GM23338 (cell line): ENCODE measurements at regions not wholly inside any gene's neighbourhood (a gene's known extent, or its start where the extent isn't known, plus 50 kb on each side); places are given as distances from the start of the nearest gene placed in this dataset.

Experiments used
- CREB1 ChIP-seq: fragments of 250-450 bp; sonication (Bioruptor Pico); IDR thresholded peaks from 2 replicates; pipeline ENCODE4 v1.5.0; 2020; ENCODE audit warnings: low read depth, mild to moderate bottlenecking, moderate library complexity
- EZH2 ChIP-seq: fragments of 200-600 bp; sonication (generic); IDR thresholded peaks from one replicate; pipeline ENCODE4 v1.8.0; 2017; ENCODE audit warnings: antibody characterized with exemption, mild to moderate bottlenecking, low read depth; ENCODE audit not compliant: unreplicated experiment
- EZH2phosphoT487 ChIP-seq: fragments of 200-600 bp; sonication (generic); IDR thresholded peaks from one replicate; pipeline ENCODE4 v1.8.1; 2018; ENCODE audit warnings: antibody characterized with exemption; ENCODE audit not compliant: unreplicated experiment
- JUNB ChIP-seq: IDR thresholded peaks from one replicate; pipeline ENCODE4 v1.6.1; 2016; ENCODE audit warnings: antibody characterized with exemption; ENCODE audit not compliant: unreplicated experiment
- NANOG ChIP-seq: IDR thresholded peaks from 2 replicates; pipeline ENCODE4 v1.6.1; 2016; ENCODE audit warnings: antibody characterized with exemption, borderline replicate concordance
- POLR2AphosphoS5 ChIP-seq: IDR thresholded peaks from 2 replicates; pipeline ENCODE4 v1.6.1; 2016; ENCODE audit warnings: antibody characterized with exemption, low read depth
- REST ChIP-seq: IDR thresholded peaks from one replicate; pipeline ENCODE4 v1.6.1; 2018; ENCODE audit warnings: antibody characterized with exemption; ENCODE audit not compliant: unreplicated experiment
- STAT1 ChIP-seq: IDR thresholded peaks from one replicate; pipeline ENCODE4 v1.6.1; 2016; ENCODE audit warnings: antibody characterized with exemption; ENCODE audit not compliant: unreplicated experiment
- ZNF114 ChIP-seq: fragments of 250-450 bp; sonication (Bioruptor Pico); IDR thresholded peaks from 2 replicates; pipeline ENCODE4 v1.5.0; 2020; ENCODE audit warnings: mild to moderate bottlenecking, moderate library complexity
- ZNF462 ChIP-seq: fragments of 250-450 bp; sonication (Bioruptor Pico); IDR thresholded peaks from 2 replicates; pipeline ENCODE4 v1.5.0; 2020; ENCODE audit warnings: mild to moderate bottlenecking, moderate library complexity
- TF ChIP-seq, protein P1 (sequence below), 2 experiments: fragments of 200-600 bp in 1 of 2; sonication (generic) in 1 of 2; conservative IDR thresholded peaks; 2 replicates each; pipeline versions ENCODE4 v1.5.1 to v1.6.1; 2016 to 2017; ENCODE audit warnings: antibody characterized with exemption in 2 of 2, low read depth in 2 of 2, mild to moderate bottlenecking in 2 of 2, moderate library complexity in 1 of 2
- TF ChIP-seq, protein P2 (sequence below): IDR thresholded peaks from 2 replicates; pipeline ENCODE4 v1.6.1; 2016; ENCODE audit warnings: antibody characterized with exemption

GRCh38 chr2:16253291-16253690, 312.9 kb downstream of the MYCN start:
- TF ChIP-seq, protein P1, sequence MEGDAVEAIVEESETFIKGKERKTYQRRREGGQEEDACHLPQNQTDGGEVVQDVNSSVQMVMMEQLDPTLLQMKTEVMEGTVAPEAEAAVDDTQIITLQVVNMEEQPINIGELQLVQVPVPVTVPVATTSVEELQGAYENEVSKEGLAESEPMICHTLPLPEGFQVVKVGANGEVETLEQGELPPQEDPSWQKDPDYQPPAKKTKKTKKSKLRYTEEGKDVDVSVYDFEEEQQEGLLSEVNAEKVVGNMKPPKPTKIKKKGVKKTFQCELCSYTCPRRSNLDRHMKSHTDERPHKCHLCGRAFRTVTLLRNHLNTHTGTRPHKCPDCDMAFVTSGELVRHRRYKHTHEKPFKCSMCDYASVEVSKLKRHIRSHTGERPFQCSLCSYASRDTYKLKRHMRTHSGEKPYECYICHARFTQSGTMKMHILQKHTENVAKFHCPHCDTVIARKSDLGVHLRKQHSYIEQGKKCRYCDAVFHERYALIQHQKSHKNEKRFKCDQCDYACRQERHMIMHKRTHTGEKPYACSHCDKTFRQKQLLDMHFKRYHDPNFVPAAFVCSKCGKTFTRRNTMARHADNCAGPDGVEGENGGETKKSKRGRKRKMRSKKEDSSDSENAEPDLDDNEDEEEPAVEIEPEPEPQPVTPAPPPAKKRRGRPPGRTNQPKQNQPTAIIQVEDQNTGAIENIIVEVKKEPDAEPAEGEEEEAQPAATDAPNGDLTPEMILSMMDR (conservative IDR thresholded peaks at IDR 0.05; ENCODE audit: low read depth in 2 of 2): no peak
- no peak for TF ChIP-seq POLR2AphosphoS5
- no peak for TF ChIP-seq EZH2phosphoT487
- TF ChIP-seq EZH2: no peak
- TF ChIP-seq JUNB: no peak
- TF ChIP-seq REST: no peak
- TF ChIP-seq STAT1: no peak
- TF ChIP-seq CREB1: no peak
- TF ChIP-seq, protein P2, sequence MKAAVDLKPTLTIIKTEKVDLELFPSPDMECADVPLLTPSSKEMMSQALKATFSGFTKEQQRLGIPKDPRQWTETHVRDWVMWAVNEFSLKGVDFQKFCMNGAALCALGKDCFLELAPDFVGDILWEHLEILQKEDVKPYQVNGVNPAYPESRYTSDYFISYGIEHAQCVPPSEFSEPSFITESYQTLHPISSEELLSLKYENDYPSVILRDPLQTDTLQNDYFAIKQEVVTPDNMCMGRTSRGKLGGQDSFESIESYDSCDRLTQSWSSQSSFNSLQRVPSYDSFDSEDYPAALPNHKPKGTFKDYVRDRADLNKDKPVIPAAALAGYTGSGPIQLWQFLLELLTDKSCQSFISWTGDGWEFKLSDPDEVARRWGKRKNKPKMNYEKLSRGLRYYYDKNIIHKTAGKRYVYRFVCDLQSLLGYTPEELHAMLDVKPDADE: no peak
- TF ChIP-seq ZNF462: no peak
- no peak for TF ChIP-seq NANOG
- TF ChIP-seq ZNF114 (CRISPR knock-in tag): no peak
